NCI-H1930 (cell line): ENCODE measurements at regions not wholly inside any gene's neighbourhood (a gene's known extent, or its start where the extent isn't known, plus 50 kb on each side); places are given as distances from the start of the nearest gene placed in this dataset.
"Not testable (repeated sequence)": the region's sequence is repeated elsewhere in the genome, so short reads cannot be mapped to it uniquely, and the experiment has no call there.

Experiments used
- DNase-seq, 2 experiments: peaks; one replicate each; lab custom pipeline; 2025; lab: John Stamatoyannopoulos, UW

- no peak for DNase-seq
Observed at GRCh38 chr3:816605-817004, 276.2 kb upstream of the CNTN6 start.

- DNase-seq = no peak
Observed at GRCh38 chr3:834679-835078, 258.1 kb upstream of the CNTN6 start.

- no peak for DNase-seq
Observed at GRCh38 chr3:835096-835495, 257.7 kb upstream of the CNTN6 start.

- no peak for DNase-seq
Observed at GRCh38 chr3:839981-840380, 252.8 kb upstream of the CNTN6 start.

- DNase-seq = no peak
Observed at GRCh38 chr3:851098-851790, 241.6 kb upstream of the CNTN6 start.

GRCh38 chr3:852033-852432 lies 240.8 kb upstream of the CNTN6 start:
- no peak for DNase-seq

GRCh38 chr3:853489-853888 lies 239.3 kb upstream of the CNTN6 start:
- no peak for DNase-seq

- DNase-seq = no peak
Observed at GRCh38 chr3:859135-859534, 233.7 kb upstream of the CNTN6 start.

- no peak for DNase-seq
Observed at GRCh38 chr3:861721-862120, 231.1 kb upstream of the CNTN6 start.

GRCh38 chr3:869269-869668 lies 223.6 kb upstream of the CNTN6 start:
- DNase-seq = no peak

- no peak for DNase-seq
Observed at GRCh38 chr3:869734-870133, 223.1 kb upstream of the CNTN6 start.

- no peak for DNase-seq
Observed at GRCh38 chr3:871651-872050, 221.2 kb upstream of the CNTN6 start.

- DNase-seq = no peak
Observed at GRCh38 chr3:877001-877400, 215.8 kb upstream of the CNTN6 start.

- no peak for DNase-seq
Observed at GRCh38 chr3:878746-879145, 214.1 kb upstream of the CNTN6 start.

- DNase-seq = no peak
Observed at GRCh38 chr3:880371-880770, 212.5 kb upstream of the CNTN6 start.

- no peak for DNase-seq
Observed at GRCh38 chr3:882533-882932, 210.3 kb upstream of the CNTN6 start.

- no peak for DNase-seq
Observed at GRCh38 chr3:901953-902778, 190.7 kb upstream of the CNTN6 start.

GRCh38 chr3:905217-905616 lies 187.6 kb upstream of the CNTN6 start:
- DNase-seq = no peak

- DNase-seq = no peak
Observed at GRCh38 chr3:906739-907138, 186.1 kb upstream of the CNTN6 start.

GRCh38 chr3:908839-909238 lies 184.0 kb upstream of the CNTN6 start:
- peak in 1 of 2 experiments; percentile 2 for DNase-seq

- DNase-seq = not testable (repeated sequence)
Observed at GRCh38 chr3:912717-913116, 180.1 kb upstream of the CNTN6 start.

GRCh38 chr3:923161-923910 lies 169.5 kb upstream of the CNTN6 start:
- no peak for DNase-seq

GRCh38 chr3:930866-931265 lies 162.0 kb upstream of the CNTN6 start:
- DNase-seq = no peak
